IMR-90 (cell line): ENCODE measurements at regions not wholly inside any gene's neighbourhood (a gene's known extent, or its start where the extent isn't known, plus 50 kb on each side); places are given as distances from the start of the nearest gene placed in this dataset.

Experiments used
- ATAC-seq: fragments of 200-7000 bp; cut with Tn5 transposase; 2 replicates; pipeline ENCODE4 v1.9.1; 2020; ENCODE audit warnings: low read depth, mild to moderate bottlenecking, moderate library complexity
- BruUV-seq: library from RNA; stranded (reverse); fragments of 400-500 nt; replicated peaks from 2 replicates; lab custom pipeline; 2021; lab: Mats Ljungman, UMichigan
- CTCF ChIA-PET: fragments of 300-600 bp; formaldehyde crosslinking; extraction: SDS; loops from one replicate; lab custom pipeline; 2021; ENCODE audit warnings: antibody characterized with exemption; lab: Yijun Ruan, JAX
- POLR2A ChIA-PET: fragments of 300-600 bp; sonication (Branson Sonifier 250); formaldehyde crosslinking; loops from one replicate; lab custom pipeline; 2022; ENCODE audit warnings: antibody characterized with exemption; ENCODE audit not compliant: unreplicated experiment; lab: Charles Lee
- DNase-seq: peaks from one replicate; pipeline ENCODE4 v3.0.0; 2013
- H2AFZ ChIP-seq: replicated peaks from 2 replicates; pipeline ENCODE3; 2013; ENCODE audit warnings: low read length, mild to moderate bottlenecking; ENCODE audit not compliant: poor library complexity
- H2AK5ac ChIP-seq: 2 replicates; pipeline ENCODE4 v1.6.1; 2013; ENCODE audit warnings: low read depth, low read length, inconsistent platforms
- H2AK9ac ChIP-seq: replicated peaks from 2 replicates; pipeline ENCODE3; 2013; ENCODE audit warnings: mild to moderate bottlenecking, low read depth, low read length, moderate library complexity; ENCODE audit not compliant: poor library complexity
- H2BK120ac ChIP-seq: 2 replicates; pipeline ENCODE4 v1.6.1; 2013; ENCODE audit warnings: low read depth, low read length, inconsistent platforms
- H2BK15ac ChIP-seq: 3 replicates; pipeline ENCODE4 v1.6.1; 2013; ENCODE audit warnings: low read depth, low read length, inconsistent platforms
- H2BK20ac ChIP-seq: 2 replicates; pipeline ENCODE4 v1.6.1; 2013; ENCODE audit warnings: low read depth, mild to moderate bottlenecking, inconsistent platforms, low read length, moderate library complexity
- H2BK5ac ChIP-seq: 2 replicates; pipeline ENCODE4 v1.6.1; 2013; ENCODE audit warnings: mild to moderate bottlenecking, low read depth, low read length, inconsistent platforms; ENCODE audit not compliant: poor library complexity, severe bottlenecking
- H3K14ac ChIP-seq: replicated peaks from 2 replicates; pipeline ENCODE4 v1.6.1; 2013; ENCODE audit warnings: low read depth, low read length, inconsistent platforms
- H3K18ac ChIP-seq: 2 replicates; pipeline ENCODE4 v1.6.1; 2013; ENCODE audit warnings: low read depth, low read length, control low read depth
- H3K23ac ChIP-seq: 2 replicates; pipeline ENCODE4 v1.6.1; 2013; ENCODE audit warnings: low read depth, low read length, inconsistent platforms
- H3K27ac ChIP-seq: 2 replicates; pipeline ENCODE4 v1.5.1; 2013; ENCODE audit warnings: mild to moderate bottlenecking, control low read depth, low read length; ENCODE audit not compliant: insufficient read depth
- H3K27me3 ChIP-seq: 2 replicates; pipeline ENCODE4 v1.6.1; 2013; ENCODE audit warnings: low read length; ENCODE audit not compliant: control insufficient read depth, insufficient read depth
- H3K36me3 ChIP-seq: 2 replicates; pipeline ENCODE4 v1.6.1; 2013; ENCODE audit warnings: low read length, mixed read lengths; ENCODE audit not compliant: control insufficient read depth, insufficient read depth
- H3K4ac ChIP-seq: 2 replicates; pipeline ENCODE4 v1.6.1; 2013; ENCODE audit warnings: low read depth, low read length, inconsistent platforms
- H3K4me1 ChIP-seq: 2 replicates; pipeline ENCODE4 v1.6.1; 2013; ENCODE audit warnings: low read length, mixed read lengths; ENCODE audit not compliant: control insufficient read depth, insufficient read depth
- H3K4me2 ChIP-seq: 2 replicates; pipeline ENCODE4 v1.6.1; 2013; ENCODE audit warnings: low read depth, mild to moderate bottlenecking, control low read depth, low read length, moderate library complexity
- H3K4me3 ChIP-seq: 2 replicates; pipeline ENCODE4 v1.5.1; 2013; ENCODE audit warnings: low read depth, mild to moderate bottlenecking, control low read depth, low read length, moderate library complexity; ENCODE audit not compliant: insufficient read depth
- H3K56ac ChIP-seq: 2 replicates; pipeline ENCODE4 v1.6.1; 2013; ENCODE audit warnings: low read length, inconsistent platforms; ENCODE audit not compliant: insufficient read depth; ENCODE audit errors: extremely low read depth
- H3K79me1 ChIP-seq, 2 experiments: 2 replicates each; pipeline ENCODE4 v1.6.1; 2013; ENCODE audit warnings: low read length in 2 of 2, inconsistent platforms in 1 of 2, low read depth in 1 of 2
- H3K9ac ChIP-seq: 2 replicates; pipeline ENCODE4 v1.6.1; 2013; ENCODE audit warnings: low read depth, low read length, control low read depth
- H3K9me1 ChIP-seq: 2 replicates; pipeline ENCODE4 v1.6.1; 2013; ENCODE audit warnings: low read length, inconsistent platforms; ENCODE audit not compliant: insufficient read depth
- H3K9me3 ChIP-seq: 2 replicates; pipeline ENCODE4 v1.6.1; 2013; ENCODE audit warnings: low read length; ENCODE audit not compliant: control insufficient read depth, insufficient read depth
- H4K20me1 ChIP-seq: 2 replicates; pipeline ENCODE4 v1.6.1; 2013; ENCODE audit warnings: low read length, inconsistent platforms; ENCODE audit not compliant: insufficient read depth
- H4K5ac ChIP-seq: 2 replicates; pipeline ENCODE4 v1.6.1; 2013; ENCODE audit warnings: mild to moderate bottlenecking, low read depth, low read length, control low read depth
- H4K8ac ChIP-seq, 2 experiments: 2 replicates each; pipeline ENCODE4 v1.6.1; 2013; ENCODE audit warnings: low read depth in 2 of 2, low read length in 2 of 2, control low read depth in 1 of 2, inconsistent platforms in 1 of 2
- H4K91ac ChIP-seq: 2 replicates; pipeline ENCODE4 v1.6.1; 2013; ENCODE audit warnings: low read depth, low read length, inconsistent platforms; ENCODE audit not compliant: insufficient read depth
- BHLHE40 ChIP-seq: fragments of 150-350 bp; IDR thresholded peaks from 2 replicates; pipeline ENCODE4 v1.6.1; 2016; ENCODE audit warnings: mild to moderate bottlenecking, low read depth, low read length
- CEBPB ChIP-seq: IDR thresholded peaks from 2 replicates; pipeline ENCODE4 v1.6.1; 2012; ENCODE audit warnings: low read depth, low read length, improper control_type of control experiment
- CHD1 ChIP-seq: IDR thresholded peaks from 2 replicates; pipeline ENCODE4 v1.6.1; 2012; ENCODE audit warnings: low read depth, low read length, improper control_type of control experiment
- FOS ChIP-seq: fragments of 150-350 bp; IDR thresholded peaks from 2 replicates; pipeline ENCODE4 v1.6.1; 2016; ENCODE audit warnings: low read depth, low read length
- MAFK ChIP-seq: IDR thresholded peaks from 2 replicates; pipeline ENCODE4 v1.6.1; 2012; ENCODE audit warnings: low read depth, low read length, improper control_type of control experiment
- MAZ ChIP-seq: IDR thresholded peaks from 2 replicates; pipeline ENCODE4 v1.6.1; 2012; ENCODE audit warnings: low read depth, mild to moderate bottlenecking, low read length, improper control_type of control experiment, moderate library complexity, borderline replicate concordance
- MXI1 ChIP-seq: IDR thresholded peaks from 2 replicates; pipeline ENCODE4 v1.6.1; 2012; ENCODE audit warnings: low read depth, mild to moderate bottlenecking, low read length, moderate library complexity, borderline replicate concordance
- NFE2L2 ChIP-seq: fragments of 150-350 bp; IDR thresholded peaks from 2 replicates; pipeline ENCODE4 v1.6.1; 2016; ENCODE audit warnings: low read depth, mild to moderate bottlenecking, low read length
- POLR2A ChIP-seq: IDR thresholded peaks from 2 replicates; pipeline ENCODE4 v1.6.1; 2012; ENCODE audit warnings: mild to moderate bottlenecking, low read depth, low read length
- RAD21 ChIP-seq: IDR thresholded peaks from 2 replicates; pipeline ENCODE4 v1.6.1; 2012; ENCODE audit warnings: low read length, improper control_type of control experiment
- RCOR1 ChIP-seq: IDR thresholded peaks from 2 replicates; pipeline ENCODE4 v1.6.1; 2012; ENCODE audit warnings: mild to moderate bottlenecking, low read length, improper control_type of control experiment; ENCODE audit not compliant: insufficient replicate concordance
- RFX5 ChIP-seq: IDR thresholded peaks from 2 replicates; pipeline ENCODE4 v1.8.0; 2012; ENCODE audit warnings: low read depth, mild to moderate bottlenecking, low read length, moderate library complexity
- SMC3 ChIP-seq: fragments of 150-350 bp; IDR thresholded peaks from 2 replicates; pipeline ENCODE4 v1.6.1; 2016; ENCODE audit warnings: low read depth, mild to moderate bottlenecking, antibody characterized with exemption, low read length, moderate library complexity
- dilution Hi-C: fragments of 300-500 bp; cut with HindIII; formaldehyde crosslinking; loops from one replicate; pipeline ENCODE4 v1.14.3; 2018; ENCODE audit warnings: low sequenced_read_pairs; ENCODE audit not compliant: unreplicated experiment
- in situ Hi-C: fragments of 300-500 bp; cut with MboI; formaldehyde crosslinking; loops from 3 replicates; pipeline ENCODE4 v1.14.3; 2019; ENCODE audit warnings: low sequenced_read_pairs, inconsistent platforms, mixed read lengths
- intact Hi-C: fragments of 100-400 bp; cut with micrococcal nuclease; formaldehyde crosslinking; loops from 2 replicates; pipeline ENCODE4 v1.10.0; 2022
- TF ChIP-seq, protein P1 (sequence below): conservative IDR thresholded peaks from 2 replicates; pipeline ENCODE4 v1.5.1; 2012; ENCODE audit warnings: mild to moderate bottlenecking, low read depth, low read length, improper control_type of control experiment
- TF ChIP-seq, protein P2 (sequence below): fragments of 150-350 bp; IDR thresholded peaks from 2 replicates; pipeline ENCODE4 v1.6.1; 2017; ENCODE audit warnings: mild to moderate bottlenecking, antibody characterized with exemption, low read length, low read depth
- TF ChIP-seq, protein P3 (sequence below): fragments of 150-350 bp; IDR thresholded peaks from 2 replicates; pipeline ENCODE4 v1.6.1; 2016; ENCODE audit warnings: low read depth, mild to moderate bottlenecking, low read length, moderate library complexity, borderline replicate concordance

DNA sequence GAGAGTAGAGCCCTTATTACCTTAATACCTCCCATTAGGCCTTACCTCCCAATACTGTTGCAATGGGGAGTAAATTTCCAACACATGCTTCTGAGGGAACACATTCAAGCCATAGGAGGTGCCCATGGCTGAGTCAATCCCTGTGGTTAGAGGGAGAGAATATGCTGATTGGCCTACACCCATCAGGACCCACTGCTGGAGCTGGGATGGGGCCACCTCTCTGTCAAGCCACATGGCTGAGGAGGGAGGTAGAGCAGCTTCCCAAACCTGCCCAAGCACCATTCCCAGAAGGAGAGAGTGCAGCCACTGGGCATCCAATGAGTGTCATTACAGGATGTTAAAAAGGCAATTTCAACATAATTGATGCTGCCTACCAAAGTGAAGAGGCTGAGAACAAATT, 228.1 kb downstream of the C1orf94 start:
- H3K9ac ChIP-seq, result no peak overlapping the region
- H3K9me3 ChIP-seq, result peaks cover 23% of the 10 kb centered on the region
- H3K9me1 ChIP-seq, result no peaks in the 10 kb centered on the region
- intact Hi-C loops, result no loop called here
- H2AFZ ChIP-seq, result no peak overlapping the region
- dilution Hi-C loops, result no loop called here
- CTCF ChIA-PET, result no interaction called here
- no peaks in the 10 kb centered on the region for H3K4me1 ChIP-seq
- H2BK5ac ChIP-seq, result no peak overlapping the region
- H2AK5ac ChIP-seq, result no peak overlapping the region
- POLR2A ChIA-PET, result no interaction called here
- H2BK120ac ChIP-seq, result no peak overlapping the region
- H3K14ac ChIP-seq, result no peak overlapping the region
- H3K4me2 ChIP-seq, result no peak overlapping the region
- no peak overlapping the region for H2BK20ac ChIP-seq
- H4K8ac ChIP-seq, result no peak overlapping the region
- ATAC-seq (no peak), DNase-seq (no peak)
- no peak overlapping the region for H3K4ac ChIP-seq
- H4K20me1 ChIP-seq, result no peaks in the 10 kb centered on the region
- no peak overlapping the region for H2BK15ac ChIP-seq
- TF ChIP-seq FOS (no peak), CEBPB (no peak), CHD1 (no peak), NFE2L2 (no peak), MAZ (no peak), SMC3 (no peak), RAD21 (no peak), RFX5 (no peak), BHLHE40 (no peak), POLR2A (no peak), RCOR1 (no peak), MAFK (no peak), MXI1 (no peak)
- TF ChIP-seq, protein P1, sequence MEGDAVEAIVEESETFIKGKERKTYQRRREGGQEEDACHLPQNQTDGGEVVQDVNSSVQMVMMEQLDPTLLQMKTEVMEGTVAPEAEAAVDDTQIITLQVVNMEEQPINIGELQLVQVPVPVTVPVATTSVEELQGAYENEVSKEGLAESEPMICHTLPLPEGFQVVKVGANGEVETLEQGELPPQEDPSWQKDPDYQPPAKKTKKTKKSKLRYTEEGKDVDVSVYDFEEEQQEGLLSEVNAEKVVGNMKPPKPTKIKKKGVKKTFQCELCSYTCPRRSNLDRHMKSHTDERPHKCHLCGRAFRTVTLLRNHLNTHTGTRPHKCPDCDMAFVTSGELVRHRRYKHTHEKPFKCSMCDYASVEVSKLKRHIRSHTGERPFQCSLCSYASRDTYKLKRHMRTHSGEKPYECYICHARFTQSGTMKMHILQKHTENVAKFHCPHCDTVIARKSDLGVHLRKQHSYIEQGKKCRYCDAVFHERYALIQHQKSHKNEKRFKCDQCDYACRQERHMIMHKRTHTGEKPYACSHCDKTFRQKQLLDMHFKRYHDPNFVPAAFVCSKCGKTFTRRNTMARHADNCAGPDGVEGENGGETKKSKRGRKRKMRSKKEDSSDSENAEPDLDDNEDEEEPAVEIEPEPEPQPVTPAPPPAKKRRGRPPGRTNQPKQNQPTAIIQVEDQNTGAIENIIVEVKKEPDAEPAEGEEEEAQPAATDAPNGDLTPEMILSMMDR, result no peak
- TF ChIP-seq, protein P2, sequence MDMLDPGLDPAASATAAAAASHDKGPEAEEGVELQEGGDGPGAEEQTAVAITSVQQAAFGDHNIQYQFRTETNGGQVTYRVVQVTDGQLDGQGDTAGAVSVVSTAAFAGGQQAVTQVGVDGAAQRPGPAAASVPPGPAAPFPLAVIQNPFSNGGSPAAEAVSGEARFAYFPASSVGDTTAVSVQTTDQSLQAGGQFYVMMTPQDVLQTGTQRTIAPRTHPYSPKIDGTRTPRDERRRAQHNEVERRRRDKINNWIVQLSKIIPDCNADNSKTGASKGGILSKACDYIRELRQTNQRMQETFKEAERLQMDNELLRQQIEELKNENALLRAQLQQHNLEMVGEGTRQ, result no peak
- TF ChIP-seq, protein P3, sequence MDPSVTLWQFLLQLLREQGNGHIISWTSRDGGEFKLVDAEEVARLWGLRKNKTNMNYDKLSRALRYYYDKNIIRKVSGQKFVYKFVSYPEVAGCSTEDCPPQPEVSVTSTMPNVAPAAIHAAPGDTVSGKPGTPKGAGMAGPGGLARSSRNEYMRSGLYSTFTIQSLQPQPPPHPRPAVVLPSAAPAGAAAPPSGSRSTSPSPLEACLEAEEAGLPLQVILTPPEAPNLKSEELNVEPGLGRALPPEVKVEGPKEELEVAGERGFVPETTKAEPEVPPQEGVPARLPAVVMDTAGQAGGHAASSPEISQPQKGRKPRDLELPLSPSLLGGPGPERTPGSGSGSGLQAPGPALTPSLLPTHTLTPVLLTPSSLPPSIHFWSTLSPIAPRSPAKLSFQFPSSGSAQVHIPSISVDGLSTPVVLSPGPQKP, result no peak
- H3K4me3 ChIP-seq, result no peak overlapping the region
- H4K91ac ChIP-seq, result no peak overlapping the region
- no peak overlapping the region for H2AK9ac ChIP-seq
- no peaks in the 10 kb centered on the region for H3K36me3 ChIP-seq
- H3K18ac ChIP-seq, result no peak overlapping the region
- H3K27ac ChIP-seq, result no peak overlapping the region
- no peak overlapping the region for H4K5ac ChIP-seq
- H3K56ac ChIP-seq, result no peak overlapping the region
- no peaks in the 10 kb centered on the region for H3K79me1 ChIP-seq
- H3K23ac ChIP-seq, result no peak overlapping the region
- H3K27me3 ChIP-seq, result no peaks in the 10 kb centered on the region
- in situ Hi-C loops, result no loop called here
- BruUV-seq, result no TSS peak
